ENCODE measurements at regions not wholly inside any gene's neighbourhood (a gene's known extent, or its start where the extent isn't known, plus 50 kb on each side); places are given as distances from the start of the nearest gene placed in this dataset.

GRCh38 chr14:95379634-95380033, 59.9 kb upstream of the CLMN start:
- no peak overlapping the region for H3K9ac ChIP-seq (ENCODE audit: low read depth in 1 of 2, low read length in 2 of 2)
- no peak overlapping the region for H3K27ac ChIP-seq (ENCODE audit: low read depth in 1 of 2, low read length in 2 of 2)
- peaks cover 0 to 3% (median 2%) of the 10 kb centered on the region in 4 donors for H3K9me3 ChIP-seq (ENCODE audit: control insufficient read depth in 4 of 4, low read length in 3 of 4)
- TF ChIP-seq CTCF (IDR thresholded peaks at IDR 0.05; ENCODE audit: low read depth, low read length, missing input control) = no peak
- TF ChIP-seq EGR1 (IDR thresholded peaks at IDR 0.05; ENCODE audit: low read depth in 2 of 2) = no peak
- TF ChIP-seq SP1 (IDR thresholded peaks at IDR 0.05) = no peak
- TF ChIP-seq RXRA (IDR thresholded peaks at IDR 0.05) = no peak
- TF ChIP-seq YY1 (IDR thresholded peaks at IDR 0.05) = no peak
- TF ChIP-seq GABPA (IDR thresholded peaks at IDR 0.05 in 1 of 2, conservative IDR thresholded peaks at IDR 0.05 in 1 of 2) = no peak
- no peak for TF ChIP-seq JUND (IDR thresholded peaks at IDR 0.05)
- no peak for TF ChIP-seq FOXA1 (IDR thresholded peaks at IDR 0.05)
- TF ChIP-seq MAX (IDR thresholded peaks at IDR 0.05) = no peak
- TF ChIP-seq TAF1 (conservative IDR thresholded peaks at IDR 0.05) = no peak
- no peak for TF ChIP-seq FOXA2 (IDR thresholded peaks at IDR 0.05)
- TF ChIP-seq REST (IDR thresholded peaks at IDR 0.05) = no peak
- TF ChIP-seq HNF4G (IDR thresholded peaks at IDR 0.05) = no peak
- no peak for TF ChIP-seq NR2F2 (IDR thresholded peaks at IDR 0.05)
- no peak for TF ChIP-seq RAD21 (IDR thresholded peaks at IDR 0.05)
- no peak for TF ChIP-seq HNF4A (conservative IDR thresholded peaks at IDR 0.05)
- TF ChIP-seq ZBTB33 (IDR thresholded peaks at IDR 0.05) = no peak
- peaks cover 0 to 9% (median 0%) of the 10 kb centered on the region in 4 donors for H3K4me1 ChIP-seq (ENCODE audit: control insufficient read depth in 4 of 4, insufficient read depth in 4 of 4, low read length in 3 of 4)
- no peak overlapping the region for H3K4me3 ChIP-seq (ENCODE audit: low read depth in 1 of 3, low read length in 3 of 3)
- DNase-seq (ENCODE audit: low spot score) = no peak
- no peaks in the 10 kb centered on the region for H3K36me3 ChIP-seq (ENCODE audit: control insufficient read depth in 4 of 4, insufficient read depth in 3 of 4, low read depth in 1 of 4, low read length in 3 of 4)
- no peaks in the 10 kb centered on the region for H3K27me3 ChIP-seq (ENCODE audit: control insufficient read depth in 4 of 4, insufficient read depth in 4 of 4, low read length in 3 of 4)

- no peaks in the 10 kb centered on the region for H3K4me1 ChIP-seq (ENCODE audit: control insufficient read depth in 4 of 4, insufficient read depth in 4 of 4, low read length in 3 of 4)
- H3K27ac ChIP-seq (ENCODE audit: low read depth in 1 of 2, low read length in 2 of 2) = no peak overlapping the region
- H3K36me3 ChIP-seq (ENCODE audit: control insufficient read depth in 4 of 4, insufficient read depth in 3 of 4, low read depth in 1 of 4, low read length in 3 of 4) = no peaks in the 10 kb centered on the region
- WGBS = 68% methylated on average over 7 of the region's 7 CpGs
- no peak overlapping the region for H3K4me3 ChIP-seq (ENCODE audit: low read depth in 1 of 3, low read length in 3 of 3)
- TF ChIP-seq REST (IDR thresholded peaks at IDR 0.05) (no peak), ATF3 (IDR thresholded peaks at IDR 0.05) (no peak)
- H3K9me3 ChIP-seq (ENCODE audit: control insufficient read depth in 4 of 4, low read length in 3 of 4) = peaks cover 0 to 3% (median 1%) of the 10 kb centered on the region in 4 donors
- no peaks in the 10 kb centered on the region for H3K27me3 ChIP-seq (ENCODE audit: control insufficient read depth in 4 of 4, insufficient read depth in 4 of 4, low read length in 3 of 4)
- H3K9ac ChIP-seq (ENCODE audit: low read depth in 1 of 2, low read length in 2 of 2) = no peak overlapping the region
- DNase-seq (ENCODE audit: low spot score) = no peak
Observed at GRCh38 chr14:95375539-95376109, 55.9 kb upstream of the CLMN start.

All from liver (tissue), 8 donors.